SK-N-SH treated with all-trans-retinoic acid at 6 μM for 48 hours (cell line): ENCODE measurements at regions not wholly inside any gene's neighbourhood (a gene's known extent, or its start where the extent isn't known, plus 50 kb on each side); places are given as distances from the start of the nearest gene placed in this dataset.

Experiments used
- ARNTL ChIP-seq: fragments of 450-650 bp; formaldehyde crosslinking; IDR thresholded peaks from 2 replicates; pipeline ENCODE4 v1.5.0; 2020; ENCODE audit warnings: low read depth, mild to moderate bottlenecking, moderate library complexity, borderline replicate concordance
- BACH2 ChIP-seq: fragments of 250-450 bp; sonication (Bioruptor Pico); IDR thresholded peaks from 2 replicates; pipeline ENCODE4 v1.9.0; 2021; ENCODE audit warnings: mild to moderate bottlenecking, borderline replicate concordance
- ISL1 ChIP-seq: fragments of 250-450 bp; sonication (Bioruptor Pico); IDR thresholded peaks from 2 replicates; pipeline ENCODE4 v2.1.2; 2022; ENCODE audit warnings: mild to moderate bottlenecking, moderate library complexity
- PATZ1 ChIP-seq: fragments of 250-450 bp; sonication (Bioruptor Pico); IDR thresholded peaks from 2 replicates; pipeline ENCODE4 v1.8.0; 2020; ENCODE audit warnings: mild to moderate bottlenecking, moderate library complexity, borderline replicate concordance
- TOX ChIP-seq: fragments of 250-450 bp; sonication (Bioruptor Pico); IDR thresholded peaks from 2 replicates; pipeline ENCODE4 v1.8.0; 2021; ENCODE audit warnings: mild to moderate bottlenecking, moderate library complexity, borderline replicate concordance
- TSHZ2 ChIP-seq: fragments of 250-450 bp; sonication (Bioruptor Pico); IDR thresholded peaks from 2 replicates; pipeline ENCODE4 v1.5.0; 2020; ENCODE audit warnings: mild to moderate bottlenecking, moderate library complexity
- ZFP3 ChIP-seq: fragments of 250-450 bp; sonication (Bioruptor Pico); IDR thresholded peaks from 2 replicates; pipeline ENCODE4 v1.5.0; 2020; ENCODE audit warnings: mild to moderate bottlenecking, moderate library complexity
- ZFP30 ChIP-seq: fragments of 450-650 bp; formaldehyde crosslinking; IDR thresholded peaks from 2 replicates; pipeline ENCODE4 v1.5.0; 2022; ENCODE audit warnings: mild to moderate bottlenecking, moderate library complexity
- ZNF565 ChIP-seq: fragments of 450-650 bp; formaldehyde crosslinking; conservative IDR thresholded peaks from 2 replicates; pipeline ENCODE4 v1.5.0; 2020; ENCODE audit warnings: low read depth, mild to moderate bottlenecking, moderate library complexity
- ZNF70 ChIP-seq: fragments of 450-650 bp; formaldehyde crosslinking; IDR thresholded peaks from 2 replicates; pipeline ENCODE4 v1.5.0; 2020; ENCODE audit warnings: mild to moderate bottlenecking, moderate library complexity
- ZNF8 ChIP-seq: fragments of 450-650 bp; formaldehyde crosslinking; IDR thresholded peaks from 2 replicates; pipeline ENCODE4 v1.5.0; 2020; ENCODE audit warnings: mild to moderate bottlenecking, moderate library complexity

- TF ChIP-seq ZFP3 (CRISPR knock-in tag) (no peak), BACH2 (CRISPR knock-in tag) (no peak), PATZ1 (CRISPR knock-in tag) (no peak), ZNF70 (CRISPR knock-in tag) (no peak), ZNF565 (CRISPR knock-in tag) (no peak), ZFP30 (CRISPR knock-in tag) (no peak), ARNTL (no peak), ISL1 (CRISPR knock-in tag) (no peak), ZNF8 (no peak), TOX (CRISPR knock-in tag) (no peak), TSHZ2 (CRISPR knock-in tag) (no peak)
Observed at GRCh38 chr2:156115338-156115737, 217.2 kb downstream of the NR4A2 start.
